Kasumi-1 (cell line): ENCODE measurements at regions not wholly inside any gene's neighbourhood (a gene's known extent, or its start where the extent isn't known, plus 50 kb on each side); places are given as distances from the start of the nearest gene placed in this dataset.
"Not testable (repeated sequence)": the region's sequence is repeated elsewhere in the genome, so short reads cannot be mapped to it uniquely, and the experiment has no call there.

Experiments
- DNase-seq, 2 experiments: peaks; one replicate each; lab custom pipeline; 2025; lab: John Stamatoyannopoulos, UW

DNA sequence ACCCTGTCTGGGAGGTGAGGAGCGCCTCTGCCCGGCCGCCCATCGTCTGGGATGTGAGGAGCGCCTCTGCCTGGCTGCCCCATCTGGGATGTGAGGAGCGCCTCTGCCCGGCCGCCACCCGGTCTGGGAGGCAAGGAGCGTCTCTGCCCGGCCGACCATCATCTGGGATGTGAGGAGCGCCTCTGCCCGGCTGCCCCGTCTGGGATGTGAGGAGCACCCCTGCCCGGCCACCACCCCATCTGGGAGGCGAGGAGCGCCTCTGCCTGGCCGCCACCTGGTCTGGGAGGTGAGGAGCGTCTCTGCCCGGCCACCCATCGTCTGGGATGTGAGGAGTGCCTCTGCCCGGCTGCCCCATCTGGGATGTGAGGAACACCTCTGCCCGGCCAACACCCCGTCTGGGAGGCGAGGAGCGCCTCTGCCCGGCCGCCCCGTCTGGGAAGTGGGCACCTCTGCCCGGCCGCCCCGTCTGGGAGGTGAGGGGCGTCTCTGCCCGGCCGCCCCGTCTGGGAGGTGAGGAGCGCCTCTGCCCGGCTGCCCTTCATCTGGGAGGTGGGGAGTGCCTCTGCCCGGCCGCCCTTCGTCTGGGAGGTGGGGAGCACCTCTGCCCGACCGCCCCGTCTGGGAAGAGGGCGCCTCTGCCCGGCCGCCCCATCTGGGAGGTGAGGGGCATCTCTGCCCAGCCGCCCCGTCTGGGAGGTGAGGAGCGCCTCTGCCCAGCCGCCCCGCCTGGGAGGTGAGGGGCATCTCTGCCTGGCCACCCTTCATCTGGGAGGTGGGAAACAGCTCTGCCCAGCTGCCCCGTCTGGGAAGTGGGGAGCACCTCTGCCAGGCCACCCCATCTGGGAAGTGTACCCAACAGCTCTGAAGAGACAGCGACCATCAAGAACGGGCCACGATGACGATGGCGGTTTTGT, 399.7 kb downstream of the CAAP1 start:
- not testable (repeated sequence) for DNase-seq

DNA sequence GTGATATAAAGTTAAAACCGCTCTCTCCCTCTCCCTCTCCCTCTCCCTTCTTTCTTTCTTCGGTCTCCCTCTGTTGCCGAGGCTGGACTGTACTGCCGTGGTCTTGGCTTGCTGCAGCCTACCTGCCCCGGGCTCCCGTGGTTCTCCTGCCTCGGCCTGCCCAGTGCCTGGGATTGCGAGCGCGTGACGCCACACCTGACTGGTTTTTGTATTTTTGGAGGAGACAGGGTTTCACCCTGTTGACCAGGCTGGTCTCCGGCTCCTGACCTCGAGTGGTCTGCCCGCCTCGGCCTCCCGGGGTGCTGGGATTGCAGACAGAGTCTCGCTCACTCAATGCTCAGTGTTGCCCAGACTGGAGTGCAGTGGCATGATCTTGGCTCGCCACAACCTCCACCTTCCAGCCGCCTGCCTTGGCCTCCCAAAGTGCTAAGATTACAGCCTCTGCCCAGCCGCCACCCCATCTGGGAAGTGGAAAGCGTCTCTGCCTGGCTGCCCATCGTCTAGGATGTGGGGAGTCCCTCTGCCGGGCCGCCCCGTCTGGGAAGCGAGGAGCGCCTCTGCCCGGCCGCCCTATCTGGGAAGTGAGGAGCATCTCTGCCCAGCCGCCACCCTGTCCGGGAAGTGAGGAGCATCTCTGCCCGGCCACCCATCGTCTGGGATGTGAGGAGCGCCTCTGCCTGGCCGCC, 400.5 kb downstream of the CAAP1 start:
- DNase-seq = not testable (repeated sequence)

GRCh38 chr9:26483991-26484390, 408.6 kb downstream of the CAAP1 start:
- DNase-seq = no peak

DNA sequence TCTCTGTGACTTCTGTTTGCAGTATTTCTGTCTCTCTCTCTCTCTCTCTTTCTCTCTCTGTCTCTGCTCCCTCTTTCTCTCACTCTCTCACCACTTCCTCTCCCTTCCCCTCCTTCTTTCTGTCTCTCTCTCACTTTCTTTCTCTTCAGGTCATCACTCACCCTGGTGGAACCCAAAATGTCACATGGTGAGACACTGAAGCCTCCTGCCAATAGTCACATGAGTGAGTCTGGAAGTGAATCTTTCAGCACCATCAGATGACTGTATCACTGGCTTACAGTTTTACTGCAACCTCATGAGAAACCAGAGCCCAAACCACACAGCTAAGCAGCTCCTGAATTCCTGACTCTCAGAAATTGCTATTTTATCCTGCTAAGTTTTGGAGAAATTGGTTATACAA, 414.6 kb downstream of the CAAP1 start:
- DNase-seq = no peak

DNA sequence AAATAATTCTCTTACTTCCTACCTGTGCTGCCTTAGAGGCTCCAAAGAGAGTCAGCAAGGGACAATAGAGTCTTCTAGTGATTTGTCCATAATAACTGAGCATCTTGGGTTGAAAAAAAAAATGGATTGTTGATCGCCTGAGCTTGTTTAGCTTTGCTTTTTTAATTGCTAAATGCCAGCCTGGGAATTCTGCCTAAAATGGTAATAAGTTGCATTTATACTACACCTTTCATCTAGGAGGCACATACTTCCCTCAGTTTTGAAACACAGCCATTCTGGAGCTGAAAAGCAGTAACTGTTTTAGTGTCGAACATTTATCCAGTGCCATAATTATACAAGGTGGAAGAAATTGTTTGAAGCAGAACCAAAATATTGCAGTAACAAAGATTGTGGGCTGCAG, 421.3 kb downstream of the CAAP1 start:
- DNase-seq = no peak

DNA sequence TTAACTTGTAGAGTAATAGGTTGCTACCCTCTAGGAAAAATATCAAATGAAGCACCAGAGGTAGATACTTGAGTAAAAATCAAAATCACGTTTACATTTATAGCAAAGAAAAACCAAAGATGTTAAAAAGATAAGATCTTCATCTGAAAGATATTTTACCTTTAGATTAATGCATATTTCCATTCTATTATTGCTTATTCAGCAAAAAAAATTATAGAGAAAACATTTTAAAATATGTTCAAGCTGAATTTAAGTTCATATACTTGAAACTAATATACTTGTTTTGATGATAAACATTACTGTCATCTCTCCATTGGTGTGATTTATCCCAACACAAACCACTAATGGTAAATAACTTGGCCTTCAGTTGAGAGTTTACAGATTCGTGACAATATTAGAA, 422.3 kb downstream of the CAAP1 start:
- no peak for DNase-seq

DNA sequence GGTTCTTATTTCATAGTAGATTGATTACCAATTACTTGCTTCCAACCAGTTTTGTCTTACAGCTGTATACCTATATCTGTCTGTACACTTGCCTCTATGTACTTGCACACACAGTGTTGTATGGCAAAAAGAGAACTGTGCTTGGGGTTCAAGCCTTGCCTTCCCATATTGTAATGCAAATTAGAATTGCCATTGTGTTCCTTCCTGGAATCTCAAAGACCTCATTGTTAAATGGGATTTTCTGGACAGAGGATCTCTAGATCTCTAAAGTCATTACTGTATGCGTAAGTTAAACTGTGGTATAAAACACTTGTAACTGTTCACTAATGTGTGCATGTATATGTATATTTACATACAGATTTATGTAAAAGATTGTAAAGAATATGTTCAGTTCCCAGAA, 428.8 kb downstream of the CAAP1 start:
- no peak for DNase-seq

DNA sequence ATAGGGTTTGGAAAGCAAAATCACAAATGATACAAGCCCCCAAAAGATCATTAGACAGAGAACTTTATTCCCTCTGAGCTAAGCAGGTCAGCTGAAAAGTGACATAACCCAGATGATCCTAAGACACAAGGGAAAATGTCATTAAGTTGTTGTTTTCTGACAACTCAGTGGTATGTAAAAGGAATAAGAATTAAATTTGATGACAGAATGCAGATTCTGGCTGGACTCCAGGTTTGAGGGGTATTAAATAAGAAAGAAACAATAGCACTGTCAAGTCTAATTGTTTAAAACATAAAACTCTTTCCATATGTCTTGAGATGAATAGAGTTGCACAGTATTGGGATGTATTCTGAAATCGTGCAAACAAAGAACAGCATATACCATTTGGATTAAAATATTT, 429.9 kb downstream of the CAAP1 start:
- no peak for DNase-seq

GRCh38 chr9:26462213-26462612, 430.4 kb downstream of the CAAP1 start:
- no peak for DNase-seq

DNA sequence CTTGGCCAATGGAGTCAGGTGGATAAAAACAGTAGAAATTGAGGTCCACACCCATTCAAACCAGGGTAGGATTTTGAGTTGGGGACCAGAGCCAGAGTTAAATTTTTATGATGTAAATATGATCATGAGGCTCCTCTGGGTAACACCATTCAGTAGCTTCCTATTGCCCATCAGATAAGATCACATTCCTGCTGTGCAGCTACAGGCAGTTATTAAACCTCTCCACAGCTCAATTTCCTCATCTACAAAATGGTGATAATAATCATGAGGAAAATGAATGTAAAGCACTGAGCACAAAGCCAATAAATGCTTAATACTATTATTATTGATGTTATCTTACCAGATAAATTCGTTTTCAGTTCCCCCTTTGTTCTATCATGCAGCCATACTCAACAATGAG, 432.0 kb downstream of the CAAP1 start:
- no peak for DNase-seq

DNA sequence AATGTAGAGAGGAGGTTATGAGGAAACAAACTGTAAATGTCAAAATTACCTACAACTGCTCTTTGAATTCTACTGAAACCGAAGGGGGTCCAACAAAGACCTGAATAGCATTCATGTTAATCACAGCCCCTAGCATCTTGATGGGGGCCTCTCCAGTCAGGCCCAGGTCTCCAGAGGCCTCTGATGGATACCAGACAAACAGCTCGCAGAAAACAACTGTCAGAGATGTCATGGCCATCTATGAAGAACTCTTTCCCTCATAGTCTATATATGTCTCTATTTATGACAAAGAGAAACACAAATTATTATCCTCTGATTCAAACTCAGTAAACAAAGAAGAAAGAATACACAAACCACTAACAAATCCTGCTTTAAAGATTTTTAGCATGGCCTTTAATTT, 432.6 kb downstream of the CAAP1 start:
- DNase-seq = no peak

DNA sequence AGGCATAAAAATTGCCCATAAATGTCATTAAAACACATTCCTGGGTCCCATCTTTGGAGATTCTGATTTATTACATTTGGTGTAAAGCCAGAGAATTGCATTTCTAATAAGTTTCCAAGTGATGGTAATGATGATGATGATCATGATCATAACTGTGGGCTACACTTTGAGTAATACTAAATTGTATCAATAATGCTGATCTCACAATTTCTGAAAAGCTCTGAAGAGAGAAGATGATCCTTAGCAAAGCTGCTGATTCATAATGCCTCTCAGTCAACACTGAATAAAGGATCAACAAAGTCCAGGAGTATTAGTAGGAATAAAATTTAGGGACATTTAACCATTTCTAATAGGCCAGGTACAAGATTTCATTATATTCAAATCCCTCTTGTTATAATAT, 434.5 kb downstream of the CAAP1 start:
- no peak for DNase-seq

DNA sequence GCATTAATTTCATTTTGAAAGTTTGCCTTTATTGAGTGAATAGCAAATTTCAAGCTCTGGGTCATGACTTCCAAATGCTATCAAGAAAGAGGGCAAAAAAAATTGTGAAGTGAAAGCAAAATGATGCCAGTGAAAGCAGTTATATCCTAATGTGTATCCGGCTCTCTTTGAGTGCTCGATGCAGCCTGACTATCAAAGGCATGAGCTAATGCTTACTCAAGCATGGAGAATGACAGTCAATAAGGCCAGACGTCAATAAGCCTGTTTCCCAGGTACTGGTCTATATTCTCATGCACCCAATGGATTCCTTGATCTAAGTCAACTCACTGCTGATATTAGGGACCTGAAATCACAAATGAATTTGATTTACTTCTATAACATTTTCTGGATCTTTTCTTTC, 435.5 kb downstream of the CAAP1 start:
- DNase-seq = no peak

- DNase-seq = no peak
These were observed 453.5 kb downstream of the CAAP1 start for GRCh38 chr9:26439061-26439624.

DNA sequence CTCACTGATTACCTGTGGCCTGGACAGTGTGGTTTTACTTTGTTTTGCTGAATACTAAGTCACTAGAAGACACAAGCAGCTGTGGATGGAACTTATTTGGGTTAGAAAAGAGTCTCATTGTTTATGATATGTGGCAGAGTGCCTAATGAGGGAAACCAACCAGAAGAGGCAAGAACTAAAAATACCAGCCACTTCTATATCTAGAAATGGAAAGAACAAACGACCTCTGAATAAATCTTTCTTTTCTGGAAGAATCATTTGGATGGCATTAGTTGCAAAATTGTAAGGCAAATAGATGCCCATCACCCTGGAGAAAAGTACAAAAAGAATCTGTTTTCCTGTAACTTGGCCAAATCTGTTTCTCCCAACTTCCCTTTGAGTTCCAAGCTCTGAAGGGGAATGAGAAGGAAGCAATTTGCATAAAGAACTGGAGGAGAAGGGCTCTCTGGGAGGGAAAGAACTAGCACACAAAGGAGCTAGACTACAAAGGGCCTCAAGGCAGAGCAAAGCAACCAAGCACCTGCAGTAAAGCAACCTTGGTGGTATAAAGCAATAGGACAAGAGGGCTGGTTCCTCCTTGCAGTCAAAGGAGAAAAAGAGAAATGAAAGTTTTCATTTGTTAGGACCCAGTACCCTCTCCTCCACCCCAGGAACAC, 455.4 kb downstream of the CAAP1 start:
- DNase-seq = no peak

DNA sequence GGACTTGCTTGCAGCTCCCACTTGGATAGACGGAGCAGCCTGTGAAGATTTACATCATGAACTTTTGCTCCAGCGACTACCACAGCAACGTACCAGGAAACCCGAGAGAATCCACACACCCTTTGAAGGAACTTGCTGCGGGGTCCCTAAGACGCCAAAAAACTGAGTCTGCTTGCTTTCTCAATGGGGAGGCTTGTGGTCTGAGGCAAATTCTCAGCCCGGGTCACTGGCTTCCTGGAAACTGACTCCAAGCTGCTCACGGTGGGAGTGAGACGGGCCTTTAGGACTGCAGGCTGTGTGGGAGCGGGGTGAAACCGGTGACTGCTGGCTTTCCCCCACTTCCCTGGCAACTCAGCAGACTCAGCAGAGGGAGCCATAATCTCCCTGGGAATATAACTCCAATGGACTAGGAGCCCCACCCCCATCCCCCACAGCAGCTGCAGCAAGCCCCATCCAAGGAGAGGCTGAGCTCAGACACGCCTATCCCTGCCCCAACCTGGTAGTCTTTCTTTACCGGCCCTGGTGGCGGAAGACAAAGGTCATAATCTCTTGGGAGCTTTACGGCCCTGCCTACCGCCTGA, 466.0 kb downstream of the CAAP1 start:
- no peak for DNase-seq

DNA sequence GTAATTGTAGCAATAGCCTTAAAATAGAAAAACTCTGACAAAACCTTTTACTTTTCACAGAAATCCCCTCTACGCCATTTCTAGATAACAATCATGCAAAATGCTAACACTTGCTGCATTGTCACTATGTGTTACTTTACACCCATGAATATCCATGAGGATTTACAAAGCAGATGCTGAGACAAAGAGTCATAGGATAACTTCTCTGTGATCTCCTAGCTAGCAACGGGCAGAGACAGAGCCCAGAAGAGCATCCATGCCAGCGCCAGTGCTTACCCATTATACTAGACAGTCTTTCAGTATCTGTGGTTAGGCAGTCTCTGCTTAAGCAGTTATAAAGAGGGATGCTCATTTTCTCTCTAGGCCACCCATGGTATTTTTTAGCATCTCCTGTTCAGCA, 474.1 kb downstream of the CAAP1 start:
- no peak for DNase-seq

DNA sequence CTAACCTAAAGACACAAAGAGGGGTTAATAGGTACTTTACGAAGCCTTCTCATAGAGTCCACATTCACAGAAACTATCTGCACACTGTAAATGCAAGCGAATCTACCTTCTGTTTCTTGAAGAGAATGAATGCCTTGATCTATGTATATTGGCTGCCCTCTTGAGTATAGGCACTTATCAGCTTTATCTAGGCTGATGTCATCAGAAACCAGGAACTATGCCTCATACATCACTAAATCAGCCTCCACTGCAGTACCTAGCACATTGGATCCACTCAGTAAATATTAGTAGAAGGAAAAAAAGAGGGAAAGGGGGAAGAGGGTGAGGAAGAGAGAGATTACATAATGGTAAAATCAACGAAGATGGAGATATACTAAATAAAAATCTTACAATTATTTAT, 477.1 kb downstream of the CAAP1 start:
- DNase-seq = no peak

DNA sequence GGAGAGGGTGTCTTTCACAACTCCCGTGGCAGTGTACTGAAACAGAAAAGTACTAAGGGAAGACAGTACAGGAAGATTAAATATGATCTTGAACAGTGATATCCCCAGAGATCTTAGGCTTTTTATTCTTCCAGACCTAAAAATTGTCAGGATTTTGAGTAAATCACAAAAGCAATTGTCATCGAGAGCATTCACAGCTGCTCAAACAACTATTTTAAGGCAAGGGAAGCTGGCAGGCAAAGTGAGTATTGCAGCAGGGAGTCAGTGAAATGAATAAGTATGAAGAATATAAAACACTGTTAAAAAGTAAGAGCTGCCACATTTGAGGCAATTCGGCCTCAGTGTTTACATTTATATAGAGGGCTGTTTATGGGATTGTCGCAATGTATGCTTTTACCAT, 479.0 kb downstream of the CAAP1 start:
- no peak for DNase-seq

GRCh38 chr9:26412446-26412845, 480.2 kb downstream of the CAAP1 start:
- DNase-seq = no peak

DNA sequence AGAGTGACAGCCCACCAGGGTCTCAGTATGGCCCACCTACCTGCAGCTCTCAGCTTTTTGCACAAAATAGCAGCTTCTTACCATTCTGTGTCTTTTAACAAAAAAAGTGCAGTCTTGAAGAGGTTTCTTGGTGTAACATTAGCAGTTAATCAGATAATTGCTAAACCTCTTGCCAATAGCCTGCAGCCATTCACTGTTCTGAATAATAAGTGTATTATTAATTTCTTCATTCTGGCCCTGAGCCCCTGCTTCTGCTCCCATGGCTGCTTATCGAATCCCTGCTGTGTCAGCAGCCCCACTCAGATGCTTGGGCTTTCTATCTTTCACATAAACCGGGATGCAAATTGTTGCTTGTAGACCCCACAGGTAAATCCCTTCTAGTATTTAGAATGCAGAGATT, 485.9 kb downstream of the CAAP1 start:
- no peak for DNase-seq

GRCh38 chr9:26399556-26399955, 493.0 kb downstream of the CAAP1 start:
- DNase-seq = no peak
